ENCODE measurements at regions not wholly inside any gene's neighbourhood (a gene's known extent, or its start where the extent isn't known, plus 50 kb on each side); places are given as distances from the start of the nearest gene placed in this dataset.
"Not testable (repeated sequence)": the region's sequence is repeated elsewhere in the genome, so short reads cannot be mapped to it uniquely, and the experiment has no call there.

- in situ Hi-C loops (cut with HindIII; ENCODE audit: low sequenced_read_pairs), result no loop called here
- DNase-seq (ENCODE audit: low read depth), result no peak
- no peak for TF ChIP-seq CTCF (IDR thresholded peaks at IDR 0.05; ENCODE audit: low read depth, low read length, missing control alignments)
- H3K4me3 ChIP-seq (ENCODE audit: low read depth, low read length), result no peak overlapping the region
These were observed 415.4 kb upstream of the GRAMD2B start for GRCh38 chr5:126007841-126008240.

GRCh38 chr5:126009566-126009965, 413.6 kb upstream of the GRAMD2B start:
- no peak for DNase-seq (ENCODE audit: low read depth)
- no peak overlapping the region for H3K4me3 ChIP-seq (ENCODE audit: low read depth, low read length)
- in situ Hi-C loops (cut with HindIII; ENCODE audit: low sequenced_read_pairs), result no loop called here
- TF ChIP-seq CTCF (IDR thresholded peaks at IDR 0.05; ENCODE audit: low read depth, low read length, missing control alignments), result no peak

GRCh38 chr5:126011526-126011925, 411.7 kb upstream of the GRAMD2B start:
- H3K4me3 ChIP-seq (ENCODE audit: low read depth, low read length); DNase-seq (ENCODE audit: low read depth); in situ Hi-C loops (cut with HindIII; ENCODE audit: low sequenced_read_pairs): not testable (repeated sequence)

GRCh38 chr5:126014676-126015075, 408.5 kb upstream of the GRAMD2B start:
- DNase-seq (ENCODE audit: low read depth), result no peak
- in situ Hi-C loops (cut with HindIII; ENCODE audit: low sequenced_read_pairs), result no loop called here
- no peak overlapping the region for H3K4me3 ChIP-seq (ENCODE audit: low read depth, low read length)
- TF ChIP-seq CTCF (IDR thresholded peaks at IDR 0.05; ENCODE audit: low read depth, low read length, missing control alignments), result no peak

- TF ChIP-seq CTCF (IDR thresholded peaks at IDR 0.05; ENCODE audit: low read depth, low read length, missing control alignments), result no peak
- peak; percentile 60 for DNase-seq (ENCODE audit: low read depth)
- H3K4me3 ChIP-seq (ENCODE audit: low read depth, low read length), result no peak overlapping the region
- in situ Hi-C loops (cut with HindIII; ENCODE audit: low sequenced_read_pairs), result no loop called here
These were observed 407.7 kb upstream of the GRAMD2B start for GRCh38 chr5:126015235-126016181.

- TF ChIP-seq CTCF (IDR thresholded peaks at IDR 0.05; ENCODE audit: low read depth, low read length, missing control alignments), result no peak
- no peak overlapping the region for H3K4me3 ChIP-seq (ENCODE audit: low read depth, low read length)
- in situ Hi-C loops (cut with HindIII; ENCODE audit: low sequenced_read_pairs), result no loop called here
- no peak for DNase-seq (ENCODE audit: low read depth)
These were observed 407.0 kb upstream of the GRAMD2B start for GRCh38 chr5:126016256-126016655.

- H3K4me3 ChIP-seq (ENCODE audit: low read depth, low read length), result no peak overlapping the region
- no peak for TF ChIP-seq CTCF (IDR thresholded peaks at IDR 0.05; ENCODE audit: low read depth, low read length, missing control alignments)
- DNase-seq (ENCODE audit: low read depth), result no peak
- in situ Hi-C loops (cut with HindIII; ENCODE audit: low sequenced_read_pairs), result no loop called here
These were observed 406.1 kb upstream of the GRAMD2B start for GRCh38 chr5:126017096-126017495.
